Activated CD4-positive, alpha-beta T cell treated with anti-CD3 and anti-CD28 coated beads for 36 hours (primary cell): ENCODE measurements at regions not wholly inside any gene's neighbourhood (a gene's known extent, or its start where the extent isn't known, plus 50 kb on each side); places are given as distances from the start of the nearest gene placed in this dataset.

Experiments used
- ATAC-seq: fragments of 200-7000 bp; cut with Tn5 transposase; one replicate; pipeline ENCODE4 v1.10.0; 2021; ENCODE audit warnings: mild to moderate bottlenecking, moderate library complexity
- CTCF ChIA-PET: fragments of 350-600 bp; sonication (Branson Sonifier 250); formaldehyde crosslinking; loops from one replicate; lab custom pipeline; 2021; ENCODE audit warnings: antibody characterized with exemption; lab: Charles Lee
- POLR2A ChIA-PET: fragments of 350-600 bp; sonication (Branson Sonifier 250); formaldehyde crosslinking; loops from one replicate; lab custom pipeline; 2021; ENCODE audit warnings: antibody characterized with exemption, inconsistent platforms; lab: Charles Lee
- DNase-seq: peaks from one replicate; pipeline ENCODE4 v3.0.0-alpha.2; 2020
- H3K27ac Mint-ChIP-seq: one replicate; pipeline ENCODE4 v1.8.0; 2021; ENCODE audit warnings: mixed read lengths
- H3K27me3 Mint-ChIP-seq: one replicate; pipeline ENCODE4 v1.8.0; 2021; ENCODE audit warnings: mixed read lengths
- H3K36me3 Mint-ChIP-seq: one replicate; pipeline ENCODE4 v1.8.0; 2021; ENCODE audit warnings: low read depth, mixed read lengths
- H3K4me1 Mint-ChIP-seq: one replicate; pipeline ENCODE4 v1.8.0; 2021; ENCODE audit warnings: mixed read lengths
- H3K4me3 Mint-ChIP-seq: one replicate; pipeline ENCODE4 v1.8.0; 2021; ENCODE audit warnings: mild to moderate bottlenecking, moderate library complexity, mixed read lengths
- H3K9me3 Mint-ChIP-seq: one replicate; pipeline ENCODE4 v1.8.0; 2021; ENCODE audit warnings: low read depth, mixed read lengths
- intact Hi-C, 2 experiments: fragments of 100-400 bp; cut with DNase I in 1 of 2; cut with micrococcal nuclease in 1 of 2; formaldehyde crosslinking; loops; one replicate each; pipeline versions ENCODE4 v1.14.2 to v1.15.1; 2022 to 2024; cut with DNase I, micrococcal nuclease

DNA sequence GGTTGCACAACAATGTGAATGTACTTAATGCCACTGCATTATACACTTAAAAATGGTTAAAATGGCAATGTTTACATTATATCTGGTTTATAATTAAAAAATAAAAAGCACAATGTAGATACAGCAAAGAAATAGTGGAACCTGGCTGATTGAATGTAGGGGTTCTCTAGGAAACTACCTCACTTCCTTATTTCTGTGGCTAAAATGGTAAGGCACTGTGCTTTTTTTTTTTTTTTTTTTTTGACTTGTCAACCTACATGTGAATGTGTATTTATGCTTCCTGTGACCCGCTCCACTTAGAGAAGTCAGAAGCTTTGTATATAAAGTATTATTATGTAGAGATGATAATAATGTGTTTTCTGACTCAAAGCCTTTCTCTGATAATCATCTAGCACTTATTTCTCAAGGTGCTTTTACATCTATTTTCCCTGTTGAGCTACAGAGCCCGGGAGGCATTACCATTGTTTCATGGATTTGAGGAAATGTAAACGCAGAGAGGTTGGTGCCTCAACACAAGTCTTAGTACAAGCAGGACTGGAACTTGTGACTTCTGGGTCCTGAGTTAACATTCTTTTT is 55.0 kb downstream of the SOX4 start:
- Mint-ChIP-seq H3K27me3 (peaks cover 2% of the 10 kb centered on the region), H3K9me3 (no peaks in the 10 kb centered on the region), H3K4me3 (no peak overlapping the region), H3K36me3 (no peaks in the 10 kb centered on the region), H3K4me1 (no peaks in the 10 kb centered on the region), H3K27ac (no peak overlapping the region)
- ATAC-seq (no peak), DNase-seq (no peak)
- intact Hi-C loops, result no loop called here
- POLR2A ChIA-PET, result no interaction called here
- CTCF ChIA-PET, result no interaction called here

DNA sequence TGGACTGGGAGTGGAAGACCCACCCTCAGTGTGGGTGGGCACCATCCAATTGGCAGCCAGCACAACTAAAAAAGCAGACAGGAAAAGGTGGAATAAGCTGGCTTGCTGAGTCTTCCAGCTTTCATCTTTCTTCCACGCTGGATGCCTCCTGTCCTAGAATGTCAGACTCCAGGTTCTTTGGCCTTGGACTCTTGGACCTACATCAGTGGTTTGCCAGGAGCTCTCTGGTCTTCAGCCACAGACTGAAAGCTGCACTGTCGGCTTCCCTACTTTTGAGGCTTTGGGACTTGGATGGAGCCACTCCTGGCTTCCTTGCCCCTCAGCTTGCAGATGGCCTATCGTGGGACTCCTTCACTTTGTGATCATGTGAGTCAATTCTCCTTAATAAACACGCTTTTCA is 59.8 kb downstream of the SOX4 start:
- Mint-ChIP-seq H3K27me3 (peaks cover 4% of the 10 kb centered on the region), H3K4me1 (no peaks in the 10 kb centered on the region), H3K27ac (no peak overlapping the region), H3K36me3 (no peaks in the 10 kb centered on the region), H3K9me3 (no peaks in the 10 kb centered on the region), H3K4me3 (no peak overlapping the region)
- ChIA-PET POLR2A (no interaction called here), CTCF (no interaction called here)
- ATAC-seq, result no peak
- no peak for DNase-seq
- intact Hi-C loops, result no loop called here

DNA sequence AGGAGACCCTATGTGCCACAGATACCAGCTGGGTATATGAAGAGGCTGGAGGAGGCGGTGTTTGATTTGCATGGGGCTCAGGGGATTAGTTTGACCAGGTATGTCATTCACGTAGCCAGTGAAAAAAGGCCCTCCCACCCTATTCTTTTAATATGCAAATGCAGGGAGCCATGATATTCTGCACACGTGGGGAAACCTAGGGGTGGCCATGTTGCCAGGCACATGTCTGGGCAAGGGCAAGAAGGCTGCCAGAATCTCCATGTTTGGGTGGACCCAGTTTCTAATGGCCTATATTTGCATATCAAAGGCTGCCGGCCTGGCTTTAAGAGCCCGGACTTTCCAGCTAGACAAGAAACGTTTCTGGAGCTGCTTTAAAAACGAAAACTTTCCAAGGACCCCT is 60.4 kb downstream of the SOX4 start:
- H3K27ac Mint-ChIP-seq, result no peak overlapping the region
- intact Hi-C loops, result no loop called here
- no peak overlapping the region for H3K4me3 Mint-ChIP-seq
- DNase-seq, result no peak
- H3K36me3 Mint-ChIP-seq, result no peaks in the 10 kb centered on the region
- no peaks in the 10 kb centered on the region for H3K4me1 Mint-ChIP-seq
- ATAC-seq, result no peak
- CTCF ChIA-PET, result no interaction called here
- POLR2A ChIA-PET, result no interaction called here
- H3K27me3 Mint-ChIP-seq, result peaks cover 4% of the 10 kb centered on the region
- no peaks in the 10 kb centered on the region for H3K9me3 Mint-ChIP-seq

DNA sequence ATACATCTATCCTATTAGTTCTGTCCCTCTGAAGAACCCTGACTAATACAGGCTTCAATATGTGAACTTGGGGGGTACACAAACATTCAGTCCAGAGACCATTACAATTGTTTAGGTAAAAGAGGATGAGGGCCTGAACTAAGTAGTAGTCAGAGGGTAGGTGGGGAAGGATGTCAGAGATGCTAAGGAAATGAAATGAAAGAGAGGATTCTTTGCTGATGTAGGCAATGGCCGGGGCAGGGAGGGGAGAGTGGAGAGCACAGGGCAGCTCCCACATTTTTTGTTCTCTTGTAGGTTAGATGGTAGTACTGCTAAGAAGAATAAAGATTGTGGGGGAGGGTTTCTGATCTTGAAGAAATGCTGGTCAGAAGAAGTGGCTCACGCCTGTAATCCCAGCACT is 60.8 kb downstream of the SOX4 start:
- H3K4me3 Mint-ChIP-seq, result no peak overlapping the region
- H3K36me3 Mint-ChIP-seq, result no peaks in the 10 kb centered on the region
- CTCF ChIA-PET, result no interaction called here
- ATAC-seq (no peak), DNase-seq (no peak)
- POLR2A ChIA-PET, result no interaction called here
- H3K9me3 Mint-ChIP-seq, result no peaks in the 10 kb centered on the region
- intact Hi-C loops, result no loop called here
- no peak overlapping the region for H3K27ac Mint-ChIP-seq
- no peaks in the 10 kb centered on the region for H3K4me1 Mint-ChIP-seq
- H3K27me3 Mint-ChIP-seq, result peaks cover 4% of the 10 kb centered on the region

DNA sequence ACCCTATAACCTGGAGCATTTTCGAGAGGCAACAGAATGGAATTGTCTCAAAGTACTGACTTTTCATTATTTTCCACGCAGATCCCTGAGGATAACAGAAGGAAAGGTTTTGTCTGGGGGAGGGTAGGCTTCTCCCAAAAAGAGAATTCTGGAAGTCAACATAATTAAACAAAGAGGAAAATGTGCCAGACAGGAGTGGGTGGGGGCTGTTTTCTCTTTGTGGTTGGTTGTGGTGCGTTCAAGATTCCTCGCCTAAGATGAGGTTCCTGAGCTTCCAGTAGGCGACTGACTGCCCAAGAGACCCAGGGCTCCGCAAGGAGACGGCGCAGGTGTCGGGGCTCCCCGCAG is 70.4 kb downstream of the SOX4 start:
- Mint-ChIP-seq H3K27ac (no peak overlapping the region), H3K4me1 (peaks cover 22% of the 10 kb centered on the region), H3K36me3 (no peaks in the 10 kb centered on the region), H3K9me3 (no peaks in the 10 kb centered on the region), H3K4me3 (no peak overlapping the region), H3K27me3 (peaks cover 58% of the 10 kb centered on the region)
- DNase-seq (no peak), ATAC-seq (no peak)
- intact Hi-C loops, result no loop called here
- ChIA-PET CTCF (interaction anchor here (0.6 kb wide), 1 partner anchor 176 kb away, joined by 3 read pairs; no protein-coding TSS in a partner anchor), POLR2A (no interaction called here)

DNA sequence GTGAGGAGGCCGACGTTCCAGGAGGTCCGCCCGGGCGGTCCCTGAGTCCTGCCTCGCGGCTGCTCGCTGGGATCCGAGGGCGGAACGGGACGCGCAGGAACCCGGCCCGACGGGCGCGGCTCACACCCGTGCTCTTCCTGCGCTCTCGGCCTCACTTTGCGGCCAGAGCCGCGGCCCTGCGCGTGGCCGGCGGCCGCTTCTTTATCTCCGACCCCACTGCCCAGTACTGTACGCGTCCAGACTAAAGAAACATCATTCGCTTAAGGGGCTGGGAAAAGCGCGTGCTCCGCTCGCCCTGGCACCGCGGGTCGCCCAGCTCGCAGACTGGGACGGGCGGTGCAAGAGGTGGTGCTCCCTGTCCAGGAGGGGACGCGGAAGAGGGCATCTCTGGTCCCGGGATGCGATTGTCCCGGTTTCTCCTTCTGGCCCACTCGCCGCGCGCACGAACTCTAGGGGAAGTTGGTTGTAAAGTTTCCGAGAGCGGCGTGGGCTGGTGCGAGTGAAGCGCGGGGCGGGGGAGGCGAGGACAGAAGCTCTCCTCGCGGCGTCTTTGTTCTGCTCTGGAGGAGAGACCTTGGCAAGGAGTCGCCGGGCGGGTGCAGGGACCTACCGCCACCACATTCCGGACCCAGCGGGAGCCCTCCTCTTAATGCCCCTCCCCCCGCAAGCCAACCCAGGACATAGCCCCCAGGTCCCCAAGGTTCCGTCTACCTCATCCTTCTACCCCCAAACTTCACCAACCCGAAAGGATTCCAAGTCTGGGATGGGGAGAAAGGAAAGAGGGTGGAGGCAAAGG is 71.0 kb downstream of the SOX4 start:
- DNase-seq, result peak; percentile 59
- Mint-ChIP-seq H3K9me3 (no peaks in the 10 kb centered on the region), H3K27ac (no peak overlapping the region), H3K27me3 (peaks cover 60% of the 10 kb centered on the region), H3K4me3 (peak overlapping the region; percentile 54), H3K36me3 (no peaks in the 10 kb centered on the region), H3K4me1 (peaks cover 22% of the 10 kb centered on the region)
- ChIA-PET POLR2A (interaction anchor here (0.6 kb wide), 1 partner anchor 43 kb away, joined by 3 read pairs; no protein-coding TSS in a partner anchor), CTCF (no interaction called here)
- ATAC-seq, result peak; percentile 59
- intact Hi-C loops, result no loop called here

DNA sequence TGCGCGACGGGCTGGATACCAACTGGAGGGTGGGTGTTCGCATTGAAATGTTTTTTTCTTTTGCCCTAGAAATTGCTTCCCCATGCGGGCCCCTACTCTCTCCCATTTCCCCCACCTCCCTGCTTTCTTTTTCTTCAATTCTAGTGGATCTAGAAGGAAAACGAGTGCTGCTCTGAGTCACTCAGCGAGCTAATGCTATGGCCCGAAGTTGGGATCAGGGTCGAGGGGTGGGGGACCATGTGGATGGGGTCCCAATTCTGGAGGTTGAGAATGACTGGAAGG is 71.5 kb downstream of the SOX4 start:
- ATAC-seq, result no peak
- Mint-ChIP-seq H3K36me3 (no peaks in the 10 kb centered on the region), H3K27me3 (peaks cover 60% of the 10 kb centered on the region), H3K27ac (no peak overlapping the region), H3K4me3 (peak overlapping the region; percentile 54), H3K4me1 (peaks cover 22% of the 10 kb centered on the region), H3K9me3 (no peaks in the 10 kb centered on the region)
- intact Hi-C loops, result no loop called here
- CTCF ChIA-PET, result no interaction called here
- POLR2A ChIA-PET, result interaction anchor here (0.6 kb wide), 1 partner anchor 43 kb away, joined by 3 read pairs; no protein-coding TSS in a partner anchor
- no peak for DNase-seq

DNA sequence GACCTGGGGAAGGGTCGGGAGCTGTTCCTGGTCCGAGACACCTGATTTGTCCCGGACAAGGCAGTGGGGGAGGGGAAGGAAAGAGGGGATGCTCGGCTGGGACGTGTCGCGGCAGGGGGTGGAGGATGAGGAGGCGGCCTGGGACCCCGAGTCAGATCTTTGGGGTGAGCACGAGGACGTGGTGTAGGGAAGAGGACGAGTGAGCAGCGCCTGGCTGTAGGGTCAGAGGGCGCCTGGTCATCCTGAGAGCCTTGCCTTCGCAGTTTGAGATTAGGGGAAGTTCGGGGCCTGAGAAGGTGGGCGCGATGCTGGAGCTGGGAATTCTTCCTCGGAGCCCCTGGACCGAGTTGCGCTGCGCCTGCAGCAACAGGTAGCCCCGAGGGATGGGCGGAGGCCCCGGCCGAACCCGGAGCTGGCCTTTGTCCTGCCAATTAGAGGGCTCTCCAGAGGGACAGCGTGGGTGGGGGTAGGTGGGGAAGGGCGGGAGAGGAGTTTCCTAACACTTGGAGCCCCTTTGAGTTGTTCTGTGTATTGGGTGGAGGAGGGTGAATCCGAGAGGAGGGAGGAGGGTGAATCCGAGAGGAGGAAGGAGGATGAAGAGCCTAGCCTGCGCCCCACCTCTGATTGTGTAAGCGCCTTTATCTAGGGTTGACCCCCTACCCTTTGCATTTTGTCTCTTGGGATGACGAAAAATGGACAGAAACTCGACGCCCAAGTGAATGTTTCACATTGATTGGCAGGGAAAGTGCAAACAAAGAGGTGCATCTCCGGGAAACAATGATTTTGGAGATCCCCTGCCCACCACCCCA is 72.0 kb downstream of the SOX4 start:
- ATAC-seq, result peak; percentile 23
- no peaks in the 10 kb centered on the region for H3K9me3 Mint-ChIP-seq

DNA sequence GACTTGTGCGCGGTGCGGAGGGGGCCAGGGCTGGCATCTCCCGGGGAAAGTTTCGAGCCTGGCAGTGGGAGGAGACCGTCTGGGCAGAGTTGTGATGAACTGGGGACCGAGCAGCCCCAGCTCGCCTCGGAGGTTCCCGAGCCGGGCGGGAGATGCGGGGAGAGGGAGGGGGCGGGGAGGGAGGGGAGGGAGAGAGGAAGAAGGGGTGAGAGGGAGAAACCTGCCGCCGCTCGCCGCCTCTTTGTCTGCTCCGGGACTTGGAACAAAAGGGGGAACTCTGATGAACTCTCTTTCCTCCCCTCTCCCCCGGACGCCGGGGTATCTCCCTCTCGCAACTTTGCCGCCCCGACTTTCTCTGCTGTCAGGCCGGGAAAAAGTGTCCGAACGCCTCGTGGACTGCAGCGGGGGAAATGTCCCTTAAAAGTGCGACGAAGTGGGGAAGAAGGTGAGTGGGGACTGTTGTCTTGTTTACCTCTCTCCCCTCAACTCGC is 72.7 kb downstream of the SOX4 start:
- peak; percentile 35 for DNase-seq
- no peaks in the 10 kb centered on the region for H3K36me3 Mint-ChIP-seq
- H3K27ac Mint-ChIP-seq, result no peak overlapping the region
- no peaks in the 10 kb centered on the region for H3K9me3 Mint-ChIP-seq
- peak; percentile 50 for ATAC-seq
- H3K4me3 Mint-ChIP-seq, result peak overlapping the region; percentile 54
- POLR2A ChIA-PET, result no interaction called here
- CTCF ChIA-PET, result no interaction called here
- H3K27me3 Mint-ChIP-seq, result peaks cover 64% of the 10 kb centered on the region
- intact Hi-C loops, result loop anchor here in 1 of 2 experiments (2.0 kb wide), 1 partner anchor 69 kb away; no protein-coding TSS in a partner anchor
- H3K4me1 Mint-ChIP-seq, result peaks cover 22% of the 10 kb centered on the region

More for the DNA sequence above, 72.0 kb downstream of the SOX4 start:
- POLR2A ChIA-PET, result no interaction called here
- DNase-seq, result peak; percentile 5
- Mint-ChIP-seq H3K4me1 (peaks cover 22% of the 10 kb centered on the region), H3K27ac (no peak overlapping the region), H3K36me3 (no peaks in the 10 kb centered on the region), H3K4me3 (peak overlapping the region; percentile 54), H3K27me3 (peaks cover 62% of the 10 kb centered on the region)
- CTCF ChIA-PET, result no interaction called here
- intact Hi-C loops, result loop anchor here in 1 of 2 experiments (2.0 kb wide), 1 partner anchor 69 kb away; no protein-coding TSS in a partner anchor

DNA sequence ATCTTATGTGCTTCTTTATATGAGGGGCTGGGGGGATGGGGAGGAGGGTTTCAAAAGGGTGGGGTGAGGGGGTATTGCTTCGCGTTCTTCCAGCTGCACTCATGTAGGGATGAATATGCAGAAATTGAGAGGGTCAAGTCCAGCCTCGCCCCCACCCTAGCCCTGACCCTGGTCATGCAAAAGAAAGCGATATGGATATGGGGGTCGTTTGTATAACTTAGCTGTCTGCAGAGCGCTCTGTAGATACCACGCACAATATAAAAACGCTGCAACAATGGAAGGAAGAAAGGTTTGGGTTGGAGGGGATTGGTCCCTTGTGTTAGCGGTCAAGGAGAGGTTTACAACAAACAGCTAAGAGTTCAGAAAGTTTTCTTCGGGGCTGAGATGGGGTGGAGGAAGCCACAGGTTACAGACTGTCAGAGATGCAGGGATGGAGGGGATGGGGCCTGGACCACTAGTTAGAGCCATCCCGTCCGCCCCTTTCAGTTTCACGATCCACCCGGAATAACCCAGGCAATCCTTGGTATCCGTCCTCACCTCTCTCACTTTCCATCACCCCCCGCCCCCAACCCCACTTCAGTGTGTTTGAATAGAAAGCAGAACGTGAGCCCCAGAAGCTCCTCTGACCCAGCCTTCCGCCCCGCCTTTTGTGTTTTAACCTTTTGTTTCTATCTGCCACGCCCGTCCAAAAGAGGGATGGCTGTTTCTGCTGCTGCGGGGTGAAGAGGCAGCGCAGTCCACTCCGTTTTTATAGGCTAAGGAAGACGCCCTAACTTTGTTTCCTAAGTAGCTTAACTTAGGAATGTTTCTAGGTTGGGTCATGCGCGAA is 73.5 kb downstream of the SOX4 start:
- intact Hi-C loops, result loop anchor here in 1 of 2 experiments (2.0 kb wide), 1 partner anchor 70 kb away; no protein-coding TSS in a partner anchor
- Mint-ChIP-seq H3K36me3 (no peaks in the 10 kb centered on the region), H3K27ac (no peak overlapping the region), H3K4me3 (peak overlapping the region; percentile 54), H3K27me3 (peaks cover 60% of the 10 kb centered on the region), H3K9me3 (no peaks in the 10 kb centered on the region), H3K4me1 (peaks cover 22% of the 10 kb centered on the region)
- ATAC-seq (no peak), DNase-seq (peak; percentile 20)
- CTCF ChIA-PET, result interaction anchor here (0.5 to 0.6 kb wide), 2 partner anchors 80 to 1257 kb away, joined by 3 to 4 read pairs; no protein-coding TSS in a partner anchor
- POLR2A ChIA-PET, result no interaction called here

DNA sequence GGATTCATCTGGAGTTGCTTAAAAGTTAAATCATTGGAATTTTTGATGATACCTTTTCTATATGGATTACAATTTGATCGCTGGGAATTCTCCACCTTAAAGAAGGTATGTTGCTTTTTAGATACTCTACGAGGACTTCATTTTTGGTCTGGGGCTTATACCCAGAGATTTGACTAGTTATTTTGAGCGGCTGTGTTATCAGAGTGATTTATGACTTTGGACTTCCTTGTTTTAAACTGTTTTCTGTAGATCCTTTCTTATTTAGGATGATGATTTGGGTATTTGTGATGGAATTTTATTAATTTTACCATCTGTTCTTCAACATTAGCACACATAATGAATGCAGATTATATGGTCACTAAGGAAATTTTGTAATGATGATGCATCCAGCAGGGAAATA is 75.2 kb downstream of the SOX4 start:
- ATAC-seq (no peak), DNase-seq (no peak)
- intact Hi-C loops, result no loop called here
- Mint-ChIP-seq H3K36me3 (no peaks in the 10 kb centered on the region), H3K27ac (no peak overlapping the region), H3K4me3 (no peak overlapping the region), H3K9me3 (no peaks in the 10 kb centered on the region), H3K27me3 (peaks cover 56% of the 10 kb centered on the region), H3K4me1 (peaks cover 22% of the 10 kb centered on the region)
- CTCF ChIA-PET, result no interaction called here
- POLR2A ChIA-PET, result no interaction called here
